ENCODE measurements at regions not wholly inside any gene's neighbourhood (a gene's known extent, or its start where the extent isn't known, plus 50 kb on each side); places are given as distances from the start of the nearest gene placed in this dataset.

- H3K4me3 ChIP-seq = no peak overlapping the region
- no peaks in the 10 kb centered on the region for H3K27me3 ChIP-seq
- TF ChIP-seq CTCF (IDR thresholded peaks at IDR 0.05) = no peak
- H3K36me3 ChIP-seq = no peaks in the 10 kb centered on the region
- H3K9me3 ChIP-seq = no peaks in the 10 kb centered on the region
- H3K27ac ChIP-seq = no peak overlapping the region
- intact Hi-C loops (cut with DNase I) = no loop called here
- no peaks in the 10 kb centered on the region for H3K4me1 ChIP-seq
- ATAC-seq (no peak), DNase-seq (peak in 1 of 4 donors; percentile 37)
Measured at GRCh38 chr22:47472636-47473035, 710.2 kb downstream of the TBC1D22A start.

- intact Hi-C loops (cut with DNase I) = no loop called here
- Histone ChIP-seq H3K4me3 (no peak overlapping the region), H3K9me3 (peaks cover 0 to 11% of the 10 kb centered on the region in 2 donors), H3K36me3 (no peaks in the 10 kb centered on the region), H3K27ac (no peak overlapping the region), H3K4me1 (no peaks in the 10 kb centered on the region), H3K27me3 (no peaks in the 10 kb centered on the region)
- ATAC-seq (no peak), DNase-seq (no peak)
- TF ChIP-seq CTCF (IDR thresholded peaks at IDR 0.05) = no peak
Measured at GRCh38 chr22:47471406-47471805, 709.0 kb downstream of the TBC1D22A start.

GRCh38 chr22:47465809-47466208, 703.4 kb downstream of the TBC1D22A start:
- no peak for TF ChIP-seq CTCF (IDR thresholded peaks at IDR 0.05)
- Histone ChIP-seq H3K27me3 (no peaks in the 10 kb centered on the region), H3K36me3 (no peaks in the 10 kb centered on the region), H3K9me3 (peaks cover 0 to 20% of the 10 kb centered on the region in 2 donors), H3K27ac (no peak overlapping the region), H3K4me3 (no peak overlapping the region), H3K4me1 (no peaks in the 10 kb centered on the region)
- intact Hi-C loops (cut with DNase I) = no loop called here
- ATAC-seq (no peak), DNase-seq (no peak)

GRCh38 chr22:47465222-47465621, 702.8 kb downstream of the TBC1D22A start:
- TF ChIP-seq CTCF (IDR thresholded peaks at IDR 0.05) = no peak
- H3K4me1 ChIP-seq = no peaks in the 10 kb centered on the region
- intact Hi-C loops (cut with DNase I) = no loop called here
- no peaks in the 10 kb centered on the region for H3K36me3 ChIP-seq
- no peaks in the 10 kb centered on the region for H3K27me3 ChIP-seq
- H3K9me3 ChIP-seq = peaks cover 0 to 20% of the 10 kb centered on the region in 2 donors
- no peak overlapping the region for H3K4me3 ChIP-seq
- no peak overlapping the region for H3K27ac ChIP-seq
- no peak for ATAC-seq
- peak in 1 of 4 donors; percentile 31 for DNase-seq

GRCh38 chr22:47463220-47463619, 700.8 kb downstream of the TBC1D22A start:
- DNase-seq (peak in 1 of 4 donors; percentile 9), ATAC-seq (no peak)
- Histone ChIP-seq H3K9me3 (peaks cover 0 to 20% of the 10 kb centered on the region in 2 donors), H3K27ac (no peak overlapping the region), H3K27me3 (no peaks in the 10 kb centered on the region), H3K36me3 (no peaks in the 10 kb centered on the region), H3K4me3 (no peak overlapping the region), H3K4me1 (no peaks in the 10 kb centered on the region)
- intact Hi-C loops (cut with DNase I) = no loop called here
- TF ChIP-seq CTCF (IDR thresholded peaks at IDR 0.05) = no peak

Data from left lung (tissue), 4 donors.